CD4-positive, alpha-beta T cell (primary cell): ENCODE measurements at regions not wholly inside any gene's neighbourhood (a gene's known extent, or its start where the extent isn't known, plus 50 kb on each side); places are given as distances from the start of the nearest gene placed in this dataset. TPM values are rescaled to one million over a fixed set of nuclear protein-coding genes. Genes with fewer than 3 reads are reported as not detected.
"Not testable (repeated sequence)": the region's sequence is repeated elsewhere in the genome, so short reads cannot be mapped to it uniquely, and the experiment has no call there.

Experiments used
- ATAC-seq: fragments of 200-7000 bp; cut with Tn5 transposase; one replicate; pipeline ENCODE4 v1.10.0; 2022; ENCODE audit warnings: mild to moderate bottlenecking; ENCODE audit not compliant: poor library complexity
- CTCF ChIA-PET: fragments of 350-600 bp; sonication (Branson Sonifier 250); formaldehyde crosslinking; loops from one replicate; lab custom pipeline; 2021; ENCODE audit warnings: antibody characterized with exemption, inconsistent platforms; lab: Charles Lee
- POLR2A ChIA-PET: fragments of 350-600 bp; sonication (Branson Sonifier 250); formaldehyde crosslinking; loops from one replicate; lab custom pipeline; 2021; ENCODE audit warnings: antibody characterized with exemption, inconsistent platforms; lab: Charles Lee
- DNase-seq, 14 experiments: peaks; one replicate each; pipeline ENCODE4 v3.0.0-alpha.2; 2013 to 2020; ENCODE audit warnings: mixed read lengths in 2 of 14
- H3K27ac ChIP-seq, 2 donors: one replicate each; pipeline versions ENCODE4 v1.5.1 to v1.7.0; 2013; ENCODE audit warnings: low read length in 2 of 2, low read depth in 1 of 2, mild to moderate bottlenecking in 1 of 2
- H3K27me3 ChIP-seq, 2 experiments: 1 replicate in 1 of 2; 2 replicates in 1 of 2; pipeline versions ENCODE4 v1.6.1 to v1.7.0; 2013; ENCODE audit warnings: low read length in 2 of 2, control low read depth in 1 of 2, mild to moderate bottlenecking in 1 of 2, moderate library complexity in 1 of 2; ENCODE audit not compliant: insufficient read depth in 2 of 2, control insufficient read depth in 1 of 2
- H3K36me3 ChIP-seq: one replicate; pipeline ENCODE4 v1.6.1; 2013; ENCODE audit warnings: low read length, control low read depth; ENCODE audit not compliant: insufficient read depth
- H3K4me1 ChIP-seq: one replicate; pipeline ENCODE4 v1.6.1; 2013; ENCODE audit warnings: low read length, control low read depth; ENCODE audit not compliant: insufficient read depth
- H3K4me3 ChIP-seq: one replicate; pipeline ENCODE4 v1.5.1; 2013; ENCODE audit warnings: mild to moderate bottlenecking, low read length, moderate library complexity
- H3K9me3 ChIP-seq, 2 experiments: 1 replicate in 1 of 2; 2 replicates in 1 of 2; pipeline versions ENCODE4 v1.6.1 to v1.7.0; 2013; ENCODE audit warnings: low read length in 2 of 2, mild to moderate bottlenecking in 2 of 2, control low read depth in 1 of 2, moderate library complexity in 1 of 2; ENCODE audit not compliant: control insufficient read depth in 1 of 2, insufficient read depth in 1 of 2
- H3K27ac Mint-ChIP-seq: one replicate; pipeline ENCODE4 v1.8.0; 2020; ENCODE audit warnings: mixed read lengths
- H3K27me3 Mint-ChIP-seq: one replicate; pipeline ENCODE4 v1.8.0; 2021; ENCODE audit warnings: mixed read lengths
- H3K36me3 Mint-ChIP-seq: one replicate; pipeline ENCODE4 v1.8.0; 2021; ENCODE audit warnings: low read depth, mixed read lengths
- H3K4me1 Mint-ChIP-seq: one replicate; pipeline ENCODE4 v1.8.0; 2021; ENCODE audit warnings: low read depth, mixed read lengths
- H3K4me3 Mint-ChIP-seq: one replicate; pipeline ENCODE4 v1.8.0; 2020; ENCODE audit warnings: mild to moderate bottlenecking, mixed read lengths
- H3K9me3 Mint-ChIP-seq: one replicate; pipeline ENCODE4 v1.8.0; 2020; ENCODE audit warnings: mixed read lengths
- intact Hi-C, 2 experiments: fragments of 100-400 bp; cut with DNase I in 1 of 2; cut with micrococcal nuclease in 1 of 2; formaldehyde crosslinking; loops; one replicate each; pipeline versions ENCODE4 v1.15.1 to v1.9.0; 2023 to 2025; cut with DNase I, micrococcal nuclease
- microRNA-seq: library from miRNA; unstranded; fragments of <30 nt; microRNA quantifications from one replicate; pipeline ENCODE4 v1.2.0, GENCODE V29; 2021; ENCODE audit warnings: borderline microRNAs expressed, borderline replicate concordance

DNA sequence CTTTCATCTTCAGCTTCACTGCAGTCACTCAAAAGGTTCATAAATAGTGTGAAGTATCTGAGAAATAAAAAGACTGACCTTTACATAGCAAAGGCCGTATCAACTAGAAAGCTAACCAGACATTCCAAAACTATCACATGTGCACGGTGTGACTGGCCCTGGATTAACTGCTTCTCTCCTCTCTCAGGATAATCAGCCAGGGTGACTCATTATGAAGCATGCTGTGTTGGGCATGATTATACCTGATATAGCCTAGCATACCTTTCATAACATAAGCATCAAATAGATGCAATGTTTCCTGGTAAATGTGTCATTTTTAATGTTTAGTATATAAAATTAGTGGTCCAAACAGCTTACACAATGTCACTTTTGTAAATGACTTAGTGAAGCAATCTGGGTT, 63.2 kb upstream of the POTEB2 start:
- H3K36me3 Mint-ChIP-seq, H3K27ac Mint-ChIP-seq, H3K27me3 Mint-ChIP-seq, H3K36me3 ChIP-seq, H3K4me1 ChIP-seq, H3K4me3 Mint-ChIP-seq, intact Hi-C loops, H3K27ac ChIP-seq, H3K27me3 ChIP-seq, H3K4me3 ChIP-seq, ATAC-seq, DNase-seq, H3K9me3 Mint-ChIP-seq, CTCF ChIA-PET, POLR2A ChIA-PET, H3K4me1 Mint-ChIP-seq, H3K9me3 ChIP-seq: not testable (repeated sequence)

Small RNA genes lying in the stretch of these regions (microRNA-seq; reads per million reads assigned to microRNA genes)
- not detected for gene MIR5701-1
